ENCODE measurements at regions not wholly inside any gene's neighbourhood (a gene's known extent, or its start where the extent isn't known, plus 50 kb on each side); places are given as distances from the start of the nearest gene placed in this dataset.

GRCh38 chr2:177326005-177326404 lies 61.5 kb upstream of the NFE2L2 start:
- DNase-seq (ENCODE audit: low read depth, low spot score) (no peak), ATAC-seq (no peak)
- ChIA-PET RAD21 (ENCODE audit: low non-redundant PET in 1 of 2, low total read pairs in 2 of 2, uncharacterized antibody in 2 of 2, unreplicated experiment in 2 of 2) (no interaction called here), POLR2A (no interaction called here), CTCF (no interaction called here)
- Histone ChIP-seq H4K20me1 (ENCODE audit: insufficient read depth) (no peaks in the 10 kb centered on the region), H2AFZ (ENCODE audit: low read depth, low read length, poor library complexity, severe bottlenecking) (no peak overlapping the region), H3K4me3 (replicated peaks in 1 of 2; ENCODE audit: low read depth in 1 of 2, low read length in 2 of 2) (no peak overlapping the region), H3K4me2 (ENCODE audit: low read length) (no peak overlapping the region), H3K79me2 (ENCODE audit: insufficient read depth, low read length) (no peaks in the 10 kb centered on the region), H3K9me2 (ENCODE audit: insufficient read depth) (no peaks in the 10 kb centered on the region), H3K36me3 (ENCODE audit: control insufficient read depth in 1 of 2, insufficient read depth in 2 of 2, low read length in 2 of 2) (no peaks in the 10 kb centered on the region), H3K9ac (ENCODE audit: low read length) (no peak overlapping the region), H3K27me3 (ENCODE audit: insufficient read depth, low read length) (no peaks in the 10 kb centered on the region), H3K9me3 (ENCODE audit: control insufficient read depth in 1 of 2, insufficient read depth in 1 of 2, low read depth in 1 of 2, low read length in 2 of 2) (no peaks in the 10 kb centered on the region), H3K27ac (ENCODE audit: low read depth, low read length) (no peak overlapping the region), H3K4me1 (ENCODE audit: control insufficient read depth in 1 of 2, insufficient read depth in 2 of 2, low read length in 2 of 2) (peaks cover 4 to 9% of the 10 kb centered on the region in 2 experiments; a peak in 3 of 4 replicates)
- TF ChIP-seq SIN3A (IDR thresholded peaks at IDR 0.05; ENCODE audit: low read depth) (no peak), POLR2AphosphoS5 (IDR thresholded peaks at IDR 0.05; ENCODE audit: low read depth, low read length) (no peak), CBX3 (IDR thresholded peaks at IDR 0.05; ENCODE audit: low read depth) (no peak), ELF1 (IDR thresholded peaks at IDR 0.05; ENCODE audit: borderline replicate concordance, low read depth) (no peak), JUND (IDR thresholded peaks at IDR 0.05) (no peak), SRF (IDR thresholded peaks at IDR 0.05; ENCODE audit: low read depth) (no peak)
- no TSS peak for BruUV-seq (replicated peaks)
- intact Hi-C loops (cut with micrococcal nuclease): no loop called here

GRCh38 chr2:177326591-177326990 lies 62.1 kb upstream of the NFE2L2 start:
- ChIA-PET POLR2A (no interaction called here), CTCF (no interaction called here)
- H3K4me1 ChIP-seq (ENCODE audit: control insufficient read depth in 1 of 2, insufficient read depth in 2 of 2, low read length in 2 of 2): peaks cover 4 to 9% of the 10 kb centered on the region in 2 experiments; a peak in 3 of 4 replicates

More at GRCh38 chr2:177326591-177326990, 62.1 kb upstream of the NFE2L2 start:
- Histone ChIP-seq H3K9me2 (ENCODE audit: insufficient read depth) (no peaks in the 10 kb centered on the region), H3K27ac (ENCODE audit: low read depth, low read length) (no peak overlapping the region), H3K79me2 (ENCODE audit: insufficient read depth, low read length) (no peaks in the 10 kb centered on the region), H3K9ac (ENCODE audit: low read length) (no peak overlapping the region), H3K27me3 (ENCODE audit: insufficient read depth, low read length) (no peaks in the 10 kb centered on the region), H3K4me2 (ENCODE audit: low read length) (no peak overlapping the region), H4K20me1 (ENCODE audit: insufficient read depth) (no peaks in the 10 kb centered on the region), H3K36me3 (ENCODE audit: control insufficient read depth in 1 of 2, insufficient read depth in 2 of 2, low read length in 2 of 2) (no peaks in the 10 kb centered on the region), H3K4me3 (replicated peaks in 1 of 2; ENCODE audit: low read depth in 1 of 2, low read length in 2 of 2) (no peak overlapping the region), H3K9me3 (ENCODE audit: control insufficient read depth in 1 of 2, insufficient read depth in 1 of 2, low read depth in 1 of 2, low read length in 2 of 2) (no peaks in the 10 kb centered on the region), H2AFZ (ENCODE audit: low read depth, low read length, poor library complexity, severe bottlenecking) (no peak overlapping the region)
- no peak for TF ChIP-seq EGR1 (IDR thresholded peaks at IDR 0.05; ENCODE audit: low read depth)
- TF ChIP-seq CEBPB (IDR thresholded peaks at IDR 0.05; ENCODE audit: low read depth): no peak
- no peak for TF ChIP-seq RAD21 (IDR thresholded peaks at IDR 0.05; ENCODE audit: low read depth)
- intact Hi-C loops (cut with micrococcal nuclease): no loop called here
- RAD21 ChIA-PET (ENCODE audit: low non-redundant PET in 1 of 2, low total read pairs in 2 of 2, uncharacterized antibody in 2 of 2, unreplicated experiment in 2 of 2): no interaction called here
- ATAC-seq (no peak), DNase-seq (ENCODE audit: low read depth, low spot score) (no peak)
- no TSS peak for BruUV-seq (replicated peaks)

Data from HCT116 (cell line).